Activated CD8-positive, alpha-beta memory T cell treated with anti-CD3 and anti-CD28 coated beads, Interleukin-2, amount 50 U/mL, for 48 hours (primary cell): ENCODE measurements at regions not wholly inside any gene's neighbourhood (a gene's known extent, or its start where the extent isn't known, plus 50 kb on each side); places are given as distances from the start of the nearest gene placed in this dataset.

Experiments used
- DNase-seq: peaks from one replicate; pipeline ENCODE4 v3.0.0-alpha.2; 2020

DNA sequence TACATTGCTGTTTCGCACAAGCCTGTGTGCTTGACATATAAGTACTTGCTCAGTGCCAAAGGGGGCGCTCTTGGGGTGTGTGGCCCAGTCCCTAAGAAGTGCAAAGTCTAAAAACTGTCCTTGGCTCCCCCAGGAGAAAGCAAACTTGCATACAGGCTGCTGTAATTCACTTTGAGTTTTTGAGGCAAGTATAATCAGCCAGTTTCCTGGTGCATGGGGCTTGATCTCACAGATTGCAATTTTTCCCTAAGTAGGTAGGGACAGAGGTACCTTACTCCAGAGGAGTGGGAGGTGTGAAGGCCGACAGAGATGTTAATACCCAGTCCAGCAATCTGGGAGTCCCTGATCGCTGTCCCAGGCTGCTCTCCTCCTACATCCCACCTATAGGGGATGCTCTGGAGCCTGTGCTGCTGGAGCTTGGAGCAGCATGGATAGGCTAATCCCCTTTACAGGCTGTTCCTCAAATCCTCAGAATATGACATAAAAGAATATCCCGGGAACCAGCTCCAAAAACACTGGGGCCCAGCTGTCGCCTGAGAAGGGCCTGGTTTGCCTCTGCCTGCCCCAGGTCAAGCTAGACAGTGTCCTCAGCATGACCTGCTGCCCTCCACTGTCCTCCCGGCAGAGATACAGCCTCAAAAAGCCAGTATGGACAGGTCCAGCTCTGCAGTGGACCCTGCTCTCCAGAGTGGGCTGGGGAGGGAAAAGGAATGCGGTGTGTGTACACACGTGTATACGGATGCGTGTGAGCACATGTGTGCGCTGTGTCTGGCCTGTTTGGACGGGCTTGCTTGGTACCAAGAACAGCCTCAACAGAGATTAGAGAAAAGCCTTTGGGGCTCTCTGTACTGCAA is 136.5 kb upstream of the HAAO start:
- DNase-seq = no peak

- DNase-seq = no peak
These were observed 135.8 kb upstream of the HAAO start for GRCh38 chr2:42928161-42928691.

DNA sequence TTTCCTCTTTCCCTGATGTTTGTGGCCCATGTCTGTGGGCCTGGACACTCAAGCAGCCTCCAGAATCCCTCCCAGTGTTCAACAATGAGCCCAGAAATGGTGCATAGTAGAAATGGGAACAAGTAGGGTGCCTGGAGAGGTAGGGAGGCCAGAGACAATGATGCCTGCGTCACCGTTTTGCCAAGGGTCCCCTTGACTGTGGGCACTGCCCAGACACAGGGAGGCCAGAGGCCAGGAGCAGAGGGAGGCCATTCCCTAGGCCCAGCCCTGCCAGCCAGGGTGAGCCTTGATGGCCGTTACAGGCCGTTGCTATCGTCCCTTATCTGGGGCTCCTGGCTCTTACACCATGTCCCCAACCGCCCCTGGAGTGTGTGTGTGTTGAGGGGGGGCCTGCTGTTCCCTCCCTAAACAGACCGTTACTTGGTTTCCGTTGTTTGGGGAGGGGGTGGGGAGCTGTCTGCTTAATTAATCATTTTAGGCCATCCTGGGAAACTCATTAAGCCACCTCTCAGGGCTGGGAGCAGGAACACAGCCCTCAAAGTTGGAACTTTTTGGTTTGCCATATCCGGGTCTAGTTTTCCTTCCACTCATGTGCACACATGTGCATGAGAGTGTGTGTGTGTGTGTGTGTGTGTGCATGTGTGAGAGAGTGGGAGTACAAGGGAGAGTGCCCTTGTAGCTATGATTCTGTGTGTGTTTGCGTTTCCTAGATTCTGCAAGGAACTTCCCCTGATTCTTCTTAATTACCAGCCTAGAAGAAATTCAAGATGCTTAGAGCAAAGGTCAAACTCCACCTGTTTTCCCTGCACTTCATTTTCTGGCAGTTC is 135.2 kb upstream of the HAAO start:
- DNase-seq = no peak

- no peak for DNase-seq
These were observed 134.3 kb upstream of the HAAO start for GRCh38 chr2:42926434-42927333.

DNA sequence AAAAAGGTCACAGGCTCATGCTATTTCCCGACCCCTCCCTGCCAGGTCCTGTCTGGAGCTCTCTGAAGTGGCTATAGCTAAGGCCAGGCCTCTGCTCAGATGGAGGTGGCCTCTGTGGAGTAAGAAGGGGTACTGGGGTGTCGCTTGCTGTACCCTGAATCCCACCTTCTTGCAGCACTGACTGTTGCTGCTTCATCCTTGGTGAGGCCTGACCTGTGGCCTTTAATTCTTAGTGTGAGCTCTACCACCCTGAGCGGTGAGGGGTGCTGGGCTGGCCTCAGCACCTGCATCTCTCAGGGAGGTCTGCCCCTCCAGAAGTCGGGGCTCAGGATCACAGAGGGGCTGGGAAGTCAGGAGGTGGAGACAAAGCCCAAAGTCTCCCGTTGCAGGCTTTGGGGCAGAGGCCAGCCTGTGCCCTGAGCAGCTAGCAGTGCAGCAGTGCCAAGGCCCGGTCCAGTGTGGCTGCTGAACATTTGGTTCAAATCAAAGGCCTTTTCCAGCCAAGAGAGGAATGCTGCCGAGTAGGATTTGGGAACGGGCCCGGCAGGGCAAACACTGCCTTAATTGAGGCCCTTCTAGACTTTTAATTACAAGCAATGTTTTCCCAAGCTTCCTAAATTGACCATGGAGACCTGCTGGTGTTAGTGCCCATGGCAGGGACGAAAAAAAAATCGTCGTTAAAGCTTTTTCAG is 133.5 kb upstream of the HAAO start:
- DNase-seq = no peak

DNA sequence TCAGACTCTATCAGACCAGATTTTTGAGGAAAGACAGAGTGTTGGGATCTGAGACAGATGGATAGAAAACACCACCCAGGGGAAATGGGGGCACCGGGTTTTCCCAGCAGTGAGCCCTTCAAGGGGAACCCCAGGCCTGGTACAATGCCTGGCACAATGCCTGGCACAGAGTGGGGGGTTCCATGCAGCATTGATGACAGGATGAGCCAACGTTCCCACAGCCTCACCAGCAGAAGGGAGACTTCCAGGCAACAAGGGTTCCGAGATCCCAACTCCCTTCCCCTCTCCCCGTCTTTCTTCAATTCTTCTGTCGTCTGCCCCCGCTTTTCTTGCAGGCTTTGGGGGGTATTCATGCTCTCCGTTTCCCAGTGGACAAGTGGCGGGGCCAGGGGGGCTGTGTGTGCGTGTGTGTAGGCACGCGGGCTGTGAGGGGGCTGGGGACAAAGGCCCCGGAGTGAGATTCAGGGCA is 132.1 kb upstream of the HAAO start:
- no peak for DNase-seq

GRCh38 chr2:42923580-42924417 is 131.4 kb upstream of the HAAO start:
- no peak for DNase-seq

DNA sequence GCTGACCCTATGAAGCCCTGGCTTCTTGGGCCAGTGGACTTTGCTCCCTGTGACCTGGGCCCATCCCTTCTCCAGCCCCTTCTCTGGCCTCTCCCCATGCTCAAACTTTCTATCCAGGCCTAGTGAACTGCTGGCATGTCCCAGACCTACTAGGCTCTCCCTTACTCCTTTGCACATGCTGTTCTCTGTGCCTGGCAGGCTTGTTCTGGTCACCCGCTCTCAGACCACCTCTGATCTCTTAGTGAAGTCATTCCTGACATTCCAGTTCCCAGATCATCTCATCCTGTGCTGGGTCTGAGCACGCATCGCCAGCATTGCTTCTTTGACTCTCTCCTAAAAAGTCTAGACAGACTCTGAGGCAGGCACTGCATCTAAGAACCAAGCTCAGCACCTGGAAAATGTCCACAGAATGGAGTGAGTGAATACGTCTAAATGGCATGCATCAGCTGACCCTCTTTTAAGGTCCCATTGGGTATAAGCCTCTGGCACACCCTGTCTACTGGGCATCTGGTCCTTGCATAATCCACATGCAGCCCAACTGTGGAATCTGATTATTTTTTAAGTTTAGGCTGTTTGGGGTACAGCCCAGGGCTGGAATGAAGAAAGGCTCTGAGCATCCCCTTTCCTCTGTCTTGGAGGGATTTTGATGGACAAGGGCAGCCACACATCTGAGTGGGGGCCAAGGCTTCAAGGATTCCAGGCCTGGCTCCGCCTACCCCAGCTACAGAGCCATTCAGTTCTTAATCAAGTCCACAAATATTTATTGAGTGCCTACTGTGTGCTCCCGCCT is 130.6 kb upstream of the HAAO start:
- no peak for DNase-seq

DNA sequence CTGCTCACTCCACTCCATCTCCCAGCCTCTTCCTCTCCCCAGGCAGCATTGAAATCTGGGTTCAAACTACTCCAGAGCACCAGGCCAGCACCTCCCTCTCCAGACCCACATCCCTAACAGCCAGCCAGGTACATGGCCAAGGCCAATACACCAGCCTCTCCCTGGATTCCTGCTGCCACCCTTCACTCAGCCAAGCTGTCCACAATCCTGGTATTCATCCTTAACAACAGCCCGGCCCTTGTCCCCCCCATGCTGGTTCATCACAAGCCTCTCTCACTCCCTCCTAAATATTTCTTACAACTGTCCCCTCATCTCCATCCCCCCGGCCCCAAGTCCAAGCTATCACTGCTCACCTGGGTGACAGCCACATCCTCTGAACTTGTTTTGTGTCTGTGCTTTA is 129.9 kb upstream of the HAAO start:
- no peak for DNase-seq

GRCh38 chr2:42921721-42922120 is 129.3 kb upstream of the HAAO start:
- DNase-seq = no peak

DNA sequence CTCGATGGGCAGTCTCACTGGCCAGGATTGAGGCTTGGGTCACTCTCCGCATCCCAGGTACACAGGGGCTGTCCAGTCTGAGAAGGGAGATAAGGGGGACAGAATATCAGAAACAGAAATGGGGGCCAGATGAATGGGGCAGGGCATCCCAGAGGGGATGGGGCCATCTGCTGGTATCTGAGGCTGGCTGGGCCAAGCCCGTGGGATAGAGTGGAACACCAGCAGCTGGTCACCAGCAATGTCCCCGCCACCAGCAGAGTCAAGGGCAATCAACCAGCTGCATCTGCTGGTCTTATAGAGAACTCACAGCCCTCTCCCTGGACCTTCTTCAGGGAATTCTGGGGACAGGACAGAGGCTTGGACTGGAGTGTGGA is 128.8 kb upstream of the HAAO start:
- DNase-seq = no peak

GRCh38 chr2:42920446-42921146 is 128.2 kb upstream of the HAAO start:
- DNase-seq = no peak

DNA sequence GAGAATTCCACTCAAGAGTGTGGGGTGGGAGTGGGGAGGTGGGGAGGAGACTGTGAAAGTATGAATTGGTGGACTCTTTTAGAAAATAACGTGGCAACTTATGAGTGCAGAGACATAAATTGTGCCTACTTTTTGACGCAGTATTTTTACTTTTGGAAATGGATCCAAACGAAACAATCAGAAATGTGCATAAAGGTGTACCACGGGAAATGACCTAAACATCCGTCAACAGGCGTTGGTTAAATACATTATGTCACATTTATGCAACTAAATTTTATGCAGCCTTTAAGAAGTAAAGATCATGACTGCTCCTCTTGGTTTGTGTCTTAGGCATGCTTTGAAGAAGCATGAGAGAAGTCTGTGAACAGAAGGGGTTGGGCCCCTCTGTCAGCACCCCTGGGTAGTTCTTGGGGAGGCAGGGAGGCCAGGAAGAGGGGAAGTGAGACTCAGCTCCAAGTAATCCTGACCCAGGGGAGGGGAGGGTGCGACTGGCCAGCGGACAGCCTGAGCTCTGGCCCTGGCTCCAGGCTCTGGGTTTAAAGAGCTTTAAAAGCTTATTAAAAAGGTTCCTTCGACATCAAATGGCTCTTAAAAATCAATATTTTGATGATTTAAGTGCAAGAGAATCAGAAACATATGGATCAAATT is 126.4 kb upstream of the HAAO start:
- no peak for DNase-seq

- no peak for DNase-seq
These were observed 125.7 kb upstream of the HAAO start for GRCh38 chr2:42918041-42918440.

- no peak for DNase-seq
These were observed 125.1 kb upstream of the HAAO start for GRCh38 chr2:42917425-42917927.

- DNase-seq = no peak
These were observed 123.9 kb upstream of the HAAO start for GRCh38 chr2:42916324-42916723.

- no peak for DNase-seq
These were observed 122.5 kb upstream of the HAAO start for GRCh38 chr2:42914860-42915259.

GRCh38 chr2:42914314-42914713 is 121.9 kb upstream of the HAAO start:
- DNase-seq = no peak
